ENCODE measurements at regions not wholly inside any gene's neighbourhood (a gene's known extent, or its start where the extent isn't known, plus 50 kb on each side); places are given as distances from the start of the nearest gene placed in this dataset.

- no peak for TF ChIP-seq ETV6 (IDR thresholded peaks at IDR 0.05; ENCODE audit: borderline replicate concordance in 1 of 2, low read depth in 2 of 2, low read length in 1 of 2)
- TF ChIP-seq ETV6 (CRISPR knock-in tag; IDR thresholded peaks at IDR 0.05; ENCODE audit: borderline replicate concordance): no peak
- TF ChIP-seq CTCF (IDR thresholded peaks at IDR 0.05 in 2 of 3, conservative IDR thresholded peaks at IDR 0.05 in 1 of 3; ENCODE audit: insufficient read depth in 2 of 3, low read depth in 1 of 3, low read length in 3 of 3): no peak
- TF ChIP-seq ZFX (CRISPR knock-in tag; IDR thresholded peaks at IDR 0.05): no peak
- TF ChIP-seq PHF8 (IDR thresholded peaks at IDR 0.05; ENCODE audit: borderline replicate concordance, low read length): no peak
- TF ChIP-seq YBX1 (IDR thresholded peaks at IDR 0.05): no peak
- TF ChIP-seq POLR2A (conservative IDR thresholded peaks at IDR 0.05): no peak
- no peak for TF ChIP-seq GABPB1 (CRISPR knock-in tag; IDR thresholded peaks at IDR 0.05)
- no peak for TF ChIP-seq ZBTB11 (CRISPR knock-in tag; IDR thresholded peaks at IDR 0.05)
- no peak for TF ChIP-seq FOXJ3 (CRISPR knock-in tag; IDR thresholded peaks at IDR 0.05)
Measured at GRCh38 chr20:63057171-63058117, 50.7 kb upstream of the BHLHE23 start.

Data from K562 (cell line).